GM18873 (cell line): ENCODE measurements at regions not wholly inside any gene's neighbourhood (a gene's known extent, or its start where the extent isn't known, plus 50 kb on each side); places are given as distances from the start of the nearest gene placed in this dataset.
A peak's percentile ranks its signal among the peaks of the same experiment; 100 is the strongest.
"Not testable (repeated sequence)": the region's sequence is repeated elsewhere in the genome, so short reads cannot be mapped to it uniquely, and the experiment has no call there.

ENCODE experiments used
- ATAC-seq: cut with Tn5 transposase; IDR thresholded peaks from one replicate; pipeline ENCODE4 v1.9.1; 2021; ENCODE audit warnings: mild to moderate bottlenecking, moderate library complexity, moderate number of reproducible peaks; ENCODE audit not compliant: unreplicated experiment, low FRiP score

- ATAC-seq = no peak
Measured at GRCh38 chr5:15001517-15001916, 129.9 kb upstream of the ANKH start.

GRCh38 chr5:14998491-14998890, 126.9 kb upstream of the ANKH start:
- no peak for ATAC-seq

GRCh38 chr5:14996997-14997396, 125.4 kb upstream of the ANKH start:
- peak; percentile 65 for ATAC-seq

GRCh38 chr5:14995229-14995628, 123.7 kb upstream of the ANKH start:
- ATAC-seq = no peak

- ATAC-seq = not testable (repeated sequence)
Measured at GRCh38 chr5:14993459-14994133, 122.0 kb upstream of the ANKH start.

- peak; percentile 82 for ATAC-seq
Measured at GRCh38 chr5:14992751-14993458, 121.3 kb upstream of the ANKH start.

GRCh38 chr5:14988223-14988622, 116.6 kb upstream of the ANKH start:
- no peak for ATAC-seq

- no peak for ATAC-seq
Measured at GRCh38 chr5:14986413-14986812, 114.8 kb upstream of the ANKH start.

GRCh38 chr5:14983666-14984441, 112.3 kb upstream of the ANKH start:
- ATAC-seq = no peak

- no peak for ATAC-seq
Measured at GRCh38 chr5:14980698-14981097, 109.1 kb upstream of the ANKH start.

- no peak for ATAC-seq
Measured at GRCh38 chr5:14977058-14977685, 105.6 kb upstream of the ANKH start.

- ATAC-seq = no peak
Measured at GRCh38 chr5:14976486-14976885, 104.9 kb upstream of the ANKH start.

GRCh38 chr5:14971873-14972272, 100.3 kb upstream of the ANKH start:
- no peak for ATAC-seq

- ATAC-seq = no peak
Measured at GRCh38 chr5:14968796-14969195, 97.2 kb upstream of the ANKH start.

GRCh38 chr5:14967166-14967565, 95.6 kb upstream of the ANKH start:
- no peak for ATAC-seq

GRCh38 chr5:14965815-14966214, 94.2 kb upstream of the ANKH start:
- ATAC-seq = no peak

GRCh38 chr5:14962604-14963003, 91.0 kb upstream of the ANKH start:
- no peak for ATAC-seq

GRCh38 chr5:14960120-14960462, 88.5 kb upstream of the ANKH start:
- no peak for ATAC-seq

GRCh38 chr5:14959399-14960119, 88.0 kb upstream of the ANKH start:
- ATAC-seq = no peak

GRCh38 chr5:14958188-14958587, 86.6 kb upstream of the ANKH start:
- no peak for ATAC-seq
